ELR (cell line): ENCODE measurements at regions not wholly inside any gene's neighbourhood (a gene's known extent, or its start where the extent isn't known, plus 50 kb on each side); places are given as distances from the start of the nearest gene placed in this dataset.
"Not testable (repeated sequence)": the region's sequence is repeated elsewhere in the genome, so short reads cannot be mapped to it uniquely, and the experiment has no call there.

Source experiments
- DNase-seq: peaks from one replicate; pipeline ENCODE4 v3.0.0-alpha.2; 2015; ENCODE audit warnings: low read depth

DNA sequence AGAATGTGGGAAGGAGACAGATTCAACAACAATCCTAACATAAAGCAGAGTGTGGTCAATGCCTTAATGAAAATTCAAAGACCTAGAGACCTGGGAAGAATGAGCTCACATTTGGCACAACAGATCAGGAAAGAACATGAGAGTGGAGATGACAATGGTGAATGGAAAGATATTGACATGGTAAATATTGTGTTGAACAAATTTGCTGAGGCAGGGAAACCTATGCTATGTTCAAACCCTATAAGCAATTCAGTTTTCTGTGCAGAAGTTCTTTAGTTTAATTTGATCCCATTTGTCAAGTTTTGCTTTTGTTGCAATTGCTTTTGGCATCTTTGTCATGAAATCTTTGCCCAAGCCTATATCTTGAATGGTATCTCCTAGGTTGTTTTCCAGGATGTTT is 199.4 kb upstream of the LRRTM4 start:
- no peak for DNase-seq

- no peak for DNase-seq
These were observed 202.9 kb upstream of the LRRTM4 start for GRCh38 chr2:77725045-77725444.

- DNase-seq: not testable (repeated sequence)
These were observed 212.6 kb upstream of the LRRTM4 start for GRCh38 chr2:77734662-77735340.

- no peak for DNase-seq
These were observed 215.1 kb upstream of the LRRTM4 start for GRCh38 chr2:77737236-77737635.

- no peak for DNase-seq
These were observed 224.6 kb upstream of the LRRTM4 start for GRCh38 chr2:77746780-77747179.

DNA sequence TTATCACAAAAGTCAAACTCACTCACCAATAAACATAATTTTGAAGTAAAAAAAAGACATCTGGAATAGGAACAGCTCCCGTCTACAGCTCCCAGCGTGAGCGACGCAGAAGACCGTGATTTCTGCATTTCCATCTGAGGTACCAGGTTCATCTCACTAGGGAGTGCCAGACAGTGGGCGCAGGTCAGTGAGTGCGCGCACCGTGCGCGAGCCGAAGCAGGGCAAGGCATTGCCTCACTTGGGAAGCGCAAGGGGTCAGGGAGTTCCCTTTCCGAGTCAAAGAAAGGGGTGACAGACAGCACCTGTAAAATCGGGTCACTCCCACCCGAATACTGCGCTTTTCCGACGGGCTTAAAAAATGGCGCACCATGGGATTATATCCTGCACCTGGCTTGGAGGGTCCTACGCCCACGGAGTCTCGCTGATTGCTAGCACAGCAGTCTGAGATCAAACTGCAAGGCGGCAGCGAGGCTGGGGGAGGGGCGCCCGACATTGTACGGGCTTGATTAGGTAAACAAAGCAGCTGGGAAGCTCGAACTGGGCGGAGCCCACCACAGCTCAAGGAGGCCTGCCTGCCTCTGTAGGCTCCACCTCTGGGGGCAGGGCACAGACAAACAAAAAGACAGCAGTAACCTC is 231.7 kb upstream of the LRRTM4 start:
- not testable (repeated sequence) for DNase-seq

DNA sequence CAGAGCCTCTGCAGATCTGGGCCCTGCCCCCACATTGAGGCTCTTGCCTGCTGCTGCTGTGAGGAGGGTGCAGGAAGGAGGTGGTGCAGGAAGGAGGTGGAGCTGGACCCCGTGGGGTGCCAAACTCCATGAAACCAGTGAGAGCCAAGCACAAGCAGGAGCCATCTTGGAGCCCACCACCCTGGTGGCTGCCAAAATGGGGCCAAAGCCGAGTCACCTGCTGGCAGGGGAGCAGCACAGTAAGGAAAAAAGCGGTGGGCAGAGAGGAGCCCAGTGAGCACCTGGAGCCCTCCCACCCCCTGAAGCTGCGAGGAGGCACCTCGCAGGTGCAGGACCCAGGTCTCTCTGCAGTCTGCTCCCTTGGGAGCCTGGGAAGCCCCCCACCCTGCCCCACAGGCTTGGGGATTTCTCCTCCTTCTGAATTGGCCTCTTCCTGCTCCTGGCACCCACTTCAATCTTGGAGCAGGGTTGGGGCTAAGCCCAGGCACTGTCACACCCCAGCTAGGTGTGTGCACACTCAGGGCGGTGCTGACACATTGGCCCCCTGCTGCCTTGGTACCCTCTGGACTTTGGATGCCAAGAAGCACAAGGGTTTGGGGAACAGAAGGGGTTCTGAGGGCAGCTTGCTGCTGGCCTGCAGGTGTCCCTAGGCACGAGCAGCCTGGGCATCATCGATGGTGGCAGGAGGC is 245.4 kb upstream of the LRRTM4 start:
- no peak for DNase-seq

DNA sequence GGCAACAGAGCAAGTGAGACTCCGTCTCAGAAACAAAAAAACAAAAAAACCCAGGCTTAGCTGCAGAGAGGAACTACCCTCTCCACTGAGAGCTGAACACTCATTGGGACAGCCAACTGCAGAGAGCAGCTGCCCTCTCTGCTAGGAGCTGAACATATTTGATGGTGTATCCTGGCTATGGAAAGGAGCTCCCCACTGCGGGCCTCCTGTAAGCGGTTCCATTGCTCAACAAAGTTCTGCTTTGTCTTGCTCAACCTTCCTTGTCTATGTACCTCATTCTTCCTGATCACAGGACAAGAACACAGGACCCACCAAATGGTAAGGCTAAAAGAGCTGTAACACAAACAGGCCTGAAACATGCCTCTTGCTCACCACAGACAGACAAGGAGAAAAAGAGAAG is 246.3 kb upstream of the LRRTM4 start:
- no peak for DNase-seq

- no peak for DNase-seq
These were observed 256.7 kb upstream of the LRRTM4 start for GRCh38 chr2:77778917-77779316.

- not testable (repeated sequence) for DNase-seq
These were observed 271.3 kb upstream of the LRRTM4 start for GRCh38 chr2:77793500-77793899.

DNA sequence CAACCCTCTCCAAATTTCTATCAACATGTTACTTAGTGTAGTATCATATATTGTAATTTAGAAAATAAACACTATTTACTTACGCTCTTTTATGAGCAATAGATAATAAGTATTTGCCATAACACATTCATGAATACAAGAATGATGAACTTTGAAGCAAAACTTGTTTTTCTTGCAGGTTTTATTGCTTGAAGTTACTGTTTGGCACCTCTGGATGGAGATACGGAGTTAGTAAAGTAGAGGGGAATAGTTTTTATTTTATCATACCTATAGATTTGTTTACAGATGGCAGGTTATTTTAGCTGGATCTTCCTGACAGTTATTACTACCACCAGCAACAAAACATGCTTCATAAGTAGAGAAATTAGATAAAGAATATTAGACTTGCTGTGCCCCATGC is 274.2 kb upstream of the LRRTM4 start:
- DNase-seq: no peak

- no peak for DNase-seq
These were observed 274.9 kb upstream of the LRRTM4 start for GRCh38 chr2:77797088-77797487.

DNA sequence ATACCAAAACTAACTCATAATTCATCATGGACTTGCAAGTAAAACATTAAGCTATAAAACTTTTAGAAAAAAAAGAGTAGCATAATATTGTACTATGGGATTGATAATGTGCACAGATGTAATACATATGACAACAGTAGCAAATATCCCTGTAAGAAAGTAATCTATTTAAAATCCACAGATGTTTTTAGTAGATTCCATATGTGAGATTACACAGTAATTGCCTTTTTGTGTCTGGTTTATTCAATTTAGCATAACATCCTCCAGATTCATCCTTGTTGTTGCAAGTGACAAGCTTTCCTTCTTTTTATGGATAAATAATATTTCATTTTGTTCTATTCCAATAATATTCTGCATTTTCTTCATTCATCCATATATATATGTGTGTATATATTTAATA is 278.2 kb upstream of the LRRTM4 start:
- no peak for DNase-seq

- DNase-seq: no peak
These were observed 285.5 kb upstream of the LRRTM4 start for GRCh38 chr2:77807531-77808215.

- no peak for DNase-seq
These were observed 286.4 kb upstream of the LRRTM4 start for GRCh38 chr2:77808599-77808998.

DNA sequence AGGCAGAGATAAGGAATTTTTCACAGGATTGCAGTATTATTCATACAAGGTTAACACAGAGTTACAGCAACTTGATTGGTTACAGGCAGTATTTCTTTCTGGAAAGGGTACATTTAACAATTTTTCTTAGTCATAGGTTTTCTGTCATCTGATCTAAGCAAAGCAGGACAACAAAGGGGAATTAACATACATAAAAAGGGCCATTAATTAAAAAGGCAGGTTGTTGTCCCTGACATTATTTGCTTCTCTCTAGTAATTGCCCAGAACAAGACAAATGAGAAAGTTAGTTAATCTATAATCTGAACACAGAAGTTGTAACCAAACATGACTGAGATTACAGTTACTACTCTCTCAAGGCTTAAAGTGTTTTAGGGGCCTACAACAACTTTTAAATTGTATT is 291.4 kb upstream of the LRRTM4 start:
- DNase-seq: no peak

GRCh38 chr2:77816618-77817017 is 294.4 kb upstream of the LRRTM4 start:
- no peak for DNase-seq

- DNase-seq: no peak
These were observed 296.0 kb upstream of the LRRTM4 start for GRCh38 chr2:77818186-77818585.

- DNase-seq: no peak
These were observed 300.9 kb upstream of the LRRTM4 start for GRCh38 chr2:77823028-77823427.

DNA sequence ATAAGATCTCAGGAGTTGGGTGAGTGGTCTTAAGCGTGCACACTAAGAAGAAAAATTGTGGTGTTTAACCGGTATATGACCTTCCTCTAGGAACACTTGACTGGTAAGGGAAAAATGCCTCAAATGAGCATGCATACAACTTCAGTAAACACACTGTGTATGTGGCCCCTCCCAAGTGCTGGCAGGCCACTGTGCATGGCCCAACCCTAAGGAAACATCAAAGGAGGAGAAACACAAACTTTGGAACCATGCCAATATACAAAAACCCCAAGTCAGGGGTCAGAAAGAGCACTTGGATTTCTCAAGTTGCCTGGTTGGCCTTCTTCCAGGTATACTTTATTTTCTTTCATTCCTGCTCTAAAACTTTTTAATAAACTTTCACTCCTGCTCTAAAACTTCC is 308.9 kb upstream of the LRRTM4 start:
- no peak for DNase-seq

DNA sequence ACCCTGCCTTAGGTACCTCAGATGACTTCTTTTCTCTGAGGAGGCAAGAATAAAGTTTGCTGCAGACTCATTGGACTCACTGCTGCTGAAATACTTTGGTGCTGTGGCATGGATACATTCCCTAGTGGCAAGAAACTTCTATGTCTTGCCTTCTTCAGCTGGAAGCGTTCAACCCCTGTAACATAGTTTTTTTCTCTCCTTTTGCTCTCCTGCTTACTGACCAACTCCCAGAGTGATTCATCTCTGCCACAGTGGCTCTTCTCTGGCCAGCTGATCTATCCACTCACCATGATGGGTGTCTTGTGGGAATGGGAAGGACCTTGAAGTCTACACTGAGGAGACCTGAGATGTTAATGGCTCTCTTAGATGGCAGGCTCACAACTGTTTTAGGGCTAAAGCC is 309.3 kb upstream of the LRRTM4 start:
- no peak for DNase-seq

DNA sequence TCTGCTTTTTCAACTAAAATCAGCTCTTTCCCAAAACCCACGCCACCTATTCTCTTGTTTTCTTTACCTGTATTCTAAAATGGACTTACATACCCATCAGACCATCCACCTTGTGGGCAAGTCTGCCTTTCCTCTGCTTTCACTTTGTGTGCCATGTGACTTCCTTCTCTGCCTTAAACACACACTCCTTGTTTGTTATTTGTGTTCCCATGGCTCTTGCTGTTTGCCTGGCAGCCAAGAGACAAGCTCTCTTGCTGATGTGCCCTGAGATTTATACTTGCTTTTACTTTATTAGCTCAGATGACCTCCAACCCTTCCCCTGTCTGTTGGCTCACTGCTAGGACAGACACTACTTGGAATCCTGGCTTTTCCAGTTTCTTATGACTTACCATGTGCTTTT is 309.7 kb upstream of the LRRTM4 start:
- no peak for DNase-seq
